GM12891 (cell line): ENCODE measurements at regions not wholly inside any gene's neighbourhood (a gene's known extent, or its start where the extent isn't known, plus 50 kb on each side); places are given as distances from the start of the nearest gene placed in this dataset.

Experiments used
- DNase-seq: peaks from one replicate; pipeline ENCODE4 v3.0.0; 2011; ENCODE audit warnings: low spot score; ENCODE audit not compliant: insufficient read length
- FAIRE-seq: peaks from 2 replicates; lab custom pipeline; 2011; peaks lifted over from hg19 to GRCh38; lab: Jason Lieb, UNC
- PAX5 ChIP-seq: IDR thresholded peaks from 2 replicates; pipeline ENCODE4 v1.6.1; 2011; ENCODE audit warnings: low read length, moderate library complexity, mild to moderate bottlenecking; ENCODE audit not compliant: insufficient read depth, severe bottlenecking
- POLR2A ChIP-seq: IDR thresholded peaks from 2 replicates; pipeline ENCODE4 v1.6.1; 2011; ENCODE audit warnings: low read depth, low read length, control low read depth
- POLR2AphosphoS5 ChIP-seq: IDR thresholded peaks from 2 replicates; pipeline ENCODE4 v1.6.1; 2011; ENCODE audit warnings: low read depth, low read length, control low read depth
- POU2F2 ChIP-seq: IDR thresholded peaks from 2 replicates; pipeline ENCODE4 v1.6.1; 2011; ENCODE audit warnings: low read depth, mild to moderate bottlenecking, control low read depth, low read length, moderate library complexity
- SPI1 ChIP-seq: IDR thresholded peaks from 2 replicates; pipeline ENCODE4 v1.6.1; 2011; ENCODE audit warnings: low read depth, low read length, control low read depth
- TAF1 ChIP-seq: IDR thresholded peaks from 2 replicates; pipeline ENCODE4 v1.6.1; 2011; ENCODE audit warnings: low read depth, low read length, control low read depth

DNA sequence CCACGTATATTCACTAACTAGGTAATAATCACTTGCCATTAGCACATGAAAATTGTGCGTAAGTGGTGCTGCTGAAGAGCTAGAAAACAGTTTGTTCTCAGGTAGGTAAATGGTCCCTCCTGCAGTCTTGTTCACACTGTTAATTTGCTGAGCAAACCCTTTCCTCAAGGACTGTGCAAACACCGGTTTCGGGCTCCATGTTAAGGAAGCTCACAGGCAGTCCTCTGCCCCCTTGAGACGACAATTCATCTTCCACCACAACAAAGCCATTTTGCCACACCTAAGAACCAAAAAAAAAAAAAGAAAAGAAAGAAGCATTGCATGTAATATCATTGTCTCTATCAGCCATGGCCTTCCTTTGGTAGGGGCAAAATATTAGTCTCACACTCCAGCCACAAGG is 193.9 kb downstream of the BCL11A start:
- no peak for TF ChIP-seq POU2F2
- no peak for TF ChIP-seq POLR2A
- no peak for TF ChIP-seq PAX5
- TF ChIP-seq POLR2AphosphoS5 = no peak
- no peak for TF ChIP-seq SPI1
- no peak for TF ChIP-seq TAF1
- FAIRE-seq (peak; percentile 85), DNase-seq (no peak)

DNA sequence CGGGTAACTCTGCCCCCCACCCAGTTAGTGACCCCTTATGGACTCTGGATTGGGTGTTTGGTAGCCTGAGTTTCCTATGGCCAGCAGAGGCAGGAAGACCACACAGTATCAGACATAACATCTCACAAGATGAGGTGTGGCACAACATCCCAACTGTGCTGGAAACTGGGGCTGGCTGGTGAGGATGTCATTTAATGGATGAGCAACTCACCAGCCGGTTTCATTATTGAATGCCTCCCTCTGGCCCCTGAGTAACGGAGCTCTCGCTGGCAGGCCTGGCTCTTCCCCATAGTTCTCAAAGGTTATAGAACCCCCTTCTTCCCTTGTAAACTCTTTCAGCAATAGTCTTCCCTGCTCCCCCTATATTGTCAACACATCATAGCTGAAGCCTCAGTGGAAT is 195.0 kb downstream of the BCL11A start:
- FAIRE-seq = no peak
- DNase-seq = no peak
- TF ChIP-seq POLR2AphosphoS5 (no peak), POLR2A (no peak), TAF1 (no peak), PAX5 (no peak), POU2F2 (no peak), SPI1 (no peak)

DNA sequence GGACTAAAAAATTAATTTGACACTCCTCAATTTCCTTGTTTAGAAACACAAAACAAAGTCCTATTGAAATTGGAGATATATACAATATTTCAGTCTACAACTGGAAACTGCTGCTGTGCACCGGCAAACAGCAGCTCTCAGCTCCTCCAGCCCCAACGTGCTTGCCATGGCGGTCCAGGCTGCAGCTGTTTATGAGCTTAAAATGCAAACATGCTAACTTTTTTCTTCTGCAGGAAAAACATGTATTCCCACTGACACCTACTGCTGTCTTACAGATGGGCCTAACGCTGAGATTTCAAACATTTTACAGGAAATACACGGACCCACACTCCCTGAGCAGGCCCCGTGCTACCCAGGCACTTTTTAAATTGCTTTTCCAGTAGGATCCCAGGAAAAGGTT is 195.5 kb downstream of the BCL11A start:
- TF ChIP-seq POLR2AphosphoS5 (no peak), SPI1 (no peak), POU2F2 (no peak), TAF1 (no peak), POLR2A (no peak), PAX5 (no peak)
- FAIRE-seq (peak; percentile 71), DNase-seq (no peak)

DNA sequence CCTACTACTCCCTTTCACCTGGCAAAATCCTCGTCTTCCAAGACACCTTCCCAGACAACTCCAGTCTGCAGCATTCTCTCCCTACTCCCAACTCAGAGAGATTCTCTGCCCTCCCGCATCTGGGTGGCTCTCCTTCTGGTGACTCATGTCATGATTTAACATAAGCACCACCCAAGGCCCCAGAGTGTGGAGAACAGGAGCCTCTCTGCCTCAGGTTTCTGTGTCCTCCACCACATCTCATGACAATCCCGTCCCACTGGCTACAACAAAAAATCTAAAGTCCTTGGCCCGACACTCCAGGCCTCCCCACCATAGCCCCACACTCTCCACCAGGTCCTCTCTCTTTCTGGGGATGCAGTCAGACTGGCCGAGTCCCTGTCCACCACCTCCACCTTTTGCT is 197.1 kb downstream of the BCL11A start:
- no peak for TF ChIP-seq TAF1
- no peak for TF ChIP-seq POLR2A
- no peak for TF ChIP-seq SPI1
- no peak for TF ChIP-seq POU2F2
- TF ChIP-seq POLR2AphosphoS5 = no peak
- TF ChIP-seq PAX5 = no peak
- no peak for FAIRE-seq
- no peak for DNase-seq

DNA sequence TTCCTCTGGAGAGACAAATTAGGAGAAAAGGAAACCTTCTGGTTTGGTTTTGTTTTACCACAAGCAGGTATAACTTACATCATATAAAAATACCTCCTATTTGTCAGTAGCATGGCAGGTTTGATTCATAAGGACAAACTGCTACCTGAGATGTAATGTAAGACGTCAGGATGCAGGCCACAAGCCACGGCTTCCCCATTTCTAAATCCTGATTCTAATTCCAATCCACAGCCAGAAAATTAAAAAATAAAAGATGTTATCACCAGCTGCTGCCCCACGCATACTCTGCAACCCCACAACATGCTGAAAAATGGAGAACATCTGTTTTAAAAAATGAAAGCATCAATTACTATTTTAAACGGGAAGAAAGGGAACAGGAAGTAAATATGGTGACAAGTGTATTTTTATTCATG is 197.6 kb downstream of the BCL11A start:
- TF ChIP-seq PAX5 = no peak
- peak; percentile 75 for TF ChIP-seq SPI1
- TF ChIP-seq POLR2AphosphoS5 = no peak
- no peak for TF ChIP-seq POLR2A
- no peak for DNase-seq
- peak; percentile 87 for FAIRE-seq

DNA sequence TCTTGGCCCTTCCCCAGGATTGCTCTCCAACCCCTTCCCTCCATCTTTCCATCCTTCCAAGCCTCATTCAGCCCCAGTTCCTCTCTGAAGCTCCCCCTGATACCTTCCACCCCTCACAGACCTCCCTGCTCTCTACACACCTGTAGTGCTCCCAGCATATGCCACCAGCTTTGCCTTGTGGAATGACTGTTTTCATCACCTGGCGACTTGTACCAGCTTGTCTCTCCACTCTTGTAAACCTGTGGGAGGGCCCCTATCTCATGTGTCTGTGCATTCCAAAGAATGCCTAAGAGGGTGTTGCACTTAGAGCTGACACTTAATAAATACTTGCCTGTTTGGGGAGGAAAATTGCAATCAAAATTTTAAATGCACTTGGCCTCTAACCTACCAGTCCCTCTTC is 198.7 kb downstream of the BCL11A start:
- TF ChIP-seq PAX5 (no peak), SPI1 (no peak), TAF1 (no peak), POLR2AphosphoS5 (no peak), POU2F2 (no peak), POLR2A (no peak)
- DNase-seq (no peak), FAIRE-seq (no peak)

DNA sequence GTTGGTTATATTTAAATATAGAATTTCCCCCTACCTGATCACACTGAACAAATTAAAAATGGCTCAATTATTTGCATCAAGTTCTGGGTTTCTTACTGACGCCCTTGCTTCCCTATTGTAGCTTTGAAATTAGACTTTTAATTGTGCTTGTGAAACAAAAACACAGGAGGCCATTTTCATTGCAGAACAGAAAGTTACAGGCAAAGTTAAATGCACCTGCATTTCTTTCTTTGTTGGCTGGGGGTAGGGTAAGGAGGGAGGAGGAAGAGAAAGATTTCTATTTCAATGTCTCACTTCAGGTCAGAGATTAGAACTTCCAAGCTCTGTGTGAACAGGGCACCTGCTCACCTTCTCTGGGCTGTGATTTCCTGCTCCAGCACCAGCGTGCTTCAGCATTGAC is 199.6 kb downstream of the BCL11A start:
- FAIRE-seq (no peak), DNase-seq (no peak)
- TF ChIP-seq SPI1 (peak; percentile 14; the same call in 1 of the 2 replicates), POLR2AphosphoS5 (no peak)

DNA sequence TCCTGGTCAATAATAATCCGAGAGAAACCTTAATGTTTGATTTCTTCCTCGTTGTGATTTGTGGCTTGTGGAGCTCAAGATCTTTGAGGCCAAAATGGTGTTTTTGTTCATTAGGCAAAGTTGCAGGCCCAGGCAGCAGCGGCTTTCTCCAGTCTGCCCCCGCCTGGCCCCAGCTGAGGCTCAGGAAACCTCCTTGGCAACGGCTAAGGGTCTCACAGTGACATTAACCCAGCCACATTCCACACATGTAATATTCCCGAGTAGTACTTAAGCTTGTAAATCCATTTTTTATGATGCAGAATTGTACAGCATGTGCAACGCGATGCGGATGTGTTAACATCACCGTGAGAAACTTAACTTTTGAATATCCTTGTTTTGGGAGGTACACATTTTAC is 200.1 kb downstream of the BCL11A start:
- DNase-seq = no peak
- TF ChIP-seq POLR2AphosphoS5 (no peak), SPI1 (no peak), POU2F2 (no peak), TAF1 (peak; percentile 53)
- no peak for FAIRE-seq

DNA sequence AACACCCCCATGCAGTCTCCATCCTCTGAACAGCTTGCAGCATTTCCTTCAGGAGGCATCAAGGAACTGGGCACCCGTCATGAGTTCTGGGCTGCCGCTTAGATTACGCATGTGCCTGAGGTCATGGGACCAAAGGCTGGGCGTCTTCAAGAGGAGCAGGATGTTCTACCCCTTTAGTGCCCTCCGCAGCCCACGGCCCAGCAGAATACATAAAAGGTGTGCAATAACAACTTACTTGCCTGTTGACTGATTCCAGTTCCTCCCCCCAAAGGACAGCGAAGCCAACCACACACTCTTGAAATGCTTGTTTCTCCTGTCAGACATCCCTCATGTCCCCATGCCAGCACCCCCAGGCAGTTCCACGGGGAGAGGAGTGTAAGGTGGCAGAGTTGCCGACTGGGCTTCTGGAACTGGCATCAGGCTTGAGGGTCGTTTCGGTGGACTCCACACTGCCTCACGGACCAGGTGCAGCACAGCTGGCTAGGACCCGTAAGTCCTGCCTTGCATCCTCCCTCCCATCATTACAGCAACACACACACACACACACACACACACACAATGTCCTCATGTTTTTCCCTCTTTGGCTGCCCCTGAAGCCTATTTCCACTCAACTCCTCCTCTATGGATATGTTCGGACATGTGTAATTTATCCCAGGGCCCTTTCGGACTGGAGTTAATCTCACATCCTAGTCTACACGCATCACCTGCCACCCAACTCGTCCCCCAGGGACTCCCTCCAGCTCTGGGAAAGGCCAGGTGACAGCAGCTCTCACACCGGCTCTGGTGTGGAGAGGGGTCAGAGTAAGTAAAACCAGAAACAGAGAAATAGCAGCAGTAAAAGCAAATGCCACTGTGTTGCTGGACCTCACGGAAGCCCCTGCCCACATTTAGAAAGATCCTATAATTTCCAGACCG is 200.7 kb downstream of the BCL11A start:
- FAIRE-seq = peak; percentile 96
- DNase-seq = no peak
- TF ChIP-seq SPI1 (peak; percentile 46; the same call in 1 of the 2 replicates), POLR2A (0 out of 2 replicates have a peak, but pooled peaks have one; percentile 17), TAF1 (no peak)

DNA sequence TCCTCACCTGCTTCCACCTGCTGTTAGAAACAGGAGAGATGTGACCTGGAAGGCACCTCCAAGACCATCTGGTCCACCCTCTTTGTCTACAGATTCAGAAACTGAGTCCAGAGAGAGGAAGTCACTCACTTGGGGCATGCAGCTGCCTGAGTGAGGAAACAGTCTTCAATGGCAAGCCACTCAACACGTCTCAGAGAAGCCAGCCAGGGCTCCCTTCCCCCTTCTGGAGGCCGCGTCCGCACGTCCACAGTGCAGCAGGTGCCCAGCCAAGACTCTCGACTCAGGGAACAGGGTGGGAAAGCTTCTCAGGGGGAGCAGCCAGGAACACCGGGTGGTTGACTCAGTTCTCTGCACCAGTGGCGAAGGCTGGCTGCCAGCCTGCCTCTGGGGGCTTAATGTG is 201.7 kb downstream of the BCL11A start:
- no peak for FAIRE-seq
- TF ChIP-seq POLR2A (no peak), SPI1 (peak; percentile 76), TAF1 (no peak), POLR2AphosphoS5 (no peak), PAX5 (no peak), POU2F2 (no peak)
- DNase-seq = no peak

DNA sequence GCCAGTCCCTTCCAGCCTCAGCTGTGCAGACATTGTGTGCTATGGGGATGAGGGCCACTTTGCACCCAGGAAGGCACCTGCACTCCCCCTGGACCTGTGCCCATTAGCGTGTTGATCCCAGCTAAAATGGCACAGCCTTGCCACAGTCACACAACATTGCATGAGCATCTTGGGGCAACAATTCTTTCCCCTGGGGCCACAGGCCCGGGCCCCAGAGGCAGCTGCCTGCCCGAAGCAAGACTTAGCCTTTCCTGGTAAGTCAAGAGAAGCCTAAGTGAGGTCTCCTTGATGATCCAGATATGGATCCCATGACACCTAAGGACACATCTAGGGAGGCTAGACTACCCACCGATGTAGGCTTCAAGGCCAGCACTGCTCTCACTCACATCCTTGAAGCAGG is 202.1 kb downstream of the BCL11A start:
- no peak for TF ChIP-seq SPI1
- DNase-seq (no peak), FAIRE-seq (no peak)
